Endothelial cell of umbilical vein (primary cell): ENCODE measurements at regions not wholly inside any gene's neighbourhood (a gene's known extent, or its start where the extent isn't known, plus 50 kb on each side); places are given as distances from the start of the nearest gene placed in this dataset.

ENCODE experiments used
- BruUV-seq: library from RNA; stranded (reverse); fragments of 400-500 nt; replicated peaks from 2 replicates; lab custom pipeline; 2021; lab: Mats Ljungman, UMichigan
- CTCF ChIA-PET: fragments of 300-600, 350-600 bp; sonication (Branson Sonifier 250); formaldehyde crosslinking; loops from one replicate; lab custom pipeline; 2021; ENCODE audit warnings: antibody characterized with exemption, inconsistent platforms; lab: Charles Lee
- POLR2A ChIA-PET: fragments of 300-600, 350-600 bp; sonication (Branson Sonifier 250); formaldehyde crosslinking; loops from one replicate; lab custom pipeline; 2021; ENCODE audit warnings: antibody characterized with exemption, inconsistent platforms; lab: Charles Lee
- DNase-seq: peaks from one replicate; pipeline ENCODE4 v3.0.0-alpha.2; 2011; ENCODE audit warnings: low read depth, low spot score
- FAIRE-seq: peaks from 2 replicates; lab custom pipeline; 2011; peaks lifted over from hg19 to GRCh38; lab: Jason Lieb, UNC
- H2AFZ ChIP-seq: 2 replicates; pipeline ENCODE4 v1.6.0; 2012; ENCODE audit warnings: low read depth, low read length, control low read depth, inconsistent platforms
- H3K27ac ChIP-seq: 2 replicates; pipeline ENCODE4 v1.5.1; 2011; ENCODE audit warnings: low read depth, mild to moderate bottlenecking, control low read depth, low read length, moderate library complexity; ENCODE audit not compliant: insufficient read depth
- H3K27me3 ChIP-seq, 2 experiments: 2 replicates each; pipeline versions ENCODE4 v1.6.0 to v1.6.1; 2011; ENCODE audit warnings: low read length in 2 of 2, mixed read lengths in 1 of 2; ENCODE audit not compliant: control insufficient read depth in 2 of 2, insufficient read depth in 2 of 2
- H3K36me3 ChIP-seq, 2 experiments: 2 replicates in 1 of 2; 3 replicates in 1 of 2; pipeline ENCODE4 v1.5.1; 2011; ENCODE audit warnings: low read length in 2 of 2, mild to moderate bottlenecking in 1 of 2, moderate library complexity in 1 of 2; ENCODE audit not compliant: control insufficient read depth in 2 of 2, insufficient read depth in 2 of 2; ENCODE audit errors: extremely low read depth in 1 of 2
- H3K4me1 ChIP-seq: 3 replicates; pipeline ENCODE4 v1.5.1; 2011; ENCODE audit warnings: mild to moderate bottlenecking, low read length; ENCODE audit not compliant: control insufficient read depth, insufficient read depth; ENCODE audit errors: extremely low read depth
- H3K4me2 ChIP-seq: 2 replicates; pipeline ENCODE4 v1.6.1; 2011; ENCODE audit warnings: low read length, control low read depth, mixed read lengths; ENCODE audit not compliant: insufficient read depth
- H3K4me3 ChIP-seq, 3 experiments: fragments of 200-600 bp in 1 of 3; sonication (generic), shearing (Covaris generic) in 1 of 3; replicated peaks in 1 of 3; 2 replicates each; pipeline ENCODE4 v1.5.1; 2011 to 2016; ENCODE audit warnings: control low read depth in 3 of 3, low read length in 3 of 3, mild to moderate bottlenecking in 2 of 3, inconsistent platforms in 1 of 3, low read depth in 1 of 3, moderate library complexity in 1 of 3; ENCODE audit not compliant: insufficient read depth in 1 of 3
- H3K79me2 ChIP-seq: 2 replicates; pipeline ENCODE4 v1.6.0; 2012; ENCODE audit warnings: low read length, inconsistent platforms; ENCODE audit not compliant: control insufficient read depth, insufficient read depth
- H3K9ac ChIP-seq: replicated peaks from 2 replicates; pipeline ENCODE3; 2011; ENCODE audit warnings: low read length, control low read depth; ENCODE audit not compliant: insufficient read depth; ENCODE audit errors: extremely low read depth
- H3K9me1 ChIP-seq: replicated peaks from 3 replicates; pipeline ENCODE4 v1.6.0; 2011; ENCODE audit warnings: mild to moderate bottlenecking, low read length; ENCODE audit not compliant: control insufficient read depth, insufficient read depth; ENCODE audit errors: extremely low read depth
- H3K9me3 ChIP-seq: replicated peaks from 2 replicates; pipeline ENCODE4 v1.5.1; 2012; ENCODE audit warnings: low read length, inconsistent platforms; ENCODE audit not compliant: control insufficient read depth, insufficient read depth
- H4K20me1 ChIP-seq: replicated peaks from 2 replicates; pipeline ENCODE3; 2011; ENCODE audit warnings: mild to moderate bottlenecking, low read length; ENCODE audit not compliant: control insufficient read depth, insufficient read depth; ENCODE audit errors: extremely low read depth
- CTCF ChIP-seq, 2 donors: IDR thresholded peaks; 1 replicate in 1 of 2; 2 replicates in 1 of 2; pipeline ENCODE4 v1.5.1; 2011; ENCODE audit warnings: low read length in 2 of 2, mild to moderate bottlenecking in 2 of 2, moderate library complexity in 2 of 2, control low read depth in 1 of 2, inconsistent platforms in 1 of 2, low read depth in 1 of 2; ENCODE audit not compliant: insufficient read depth in 1 of 2; ENCODE audit errors: extremely low read depth in 1 of 2
- EZH2 ChIP-seq: IDR thresholded peaks from 2 replicates; pipeline ENCODE4 v1.6.1; 2012; ENCODE audit warnings: borderline replicate concordance, low read depth, mild to moderate bottlenecking, moderate library complexity, low read length, inconsistent platforms; ENCODE audit not compliant: severe bottlenecking
- FOS ChIP-seq: IDR thresholded peaks from 2 replicates; pipeline ENCODE4 v1.6.1; 2011; ENCODE audit warnings: mild to moderate bottlenecking, low read length, moderate library complexity, borderline replicate concordance; ENCODE audit not compliant: insufficient read depth
- GATA2 ChIP-seq: IDR thresholded peaks from 2 replicates; pipeline ENCODE4 v1.7.0; 2011; ENCODE audit warnings: low read depth, mild to moderate bottlenecking, moderate library complexity, mixed read lengths, low read length; ENCODE audit not compliant: insufficient read length, insufficient read depth
- JUN ChIP-seq: IDR thresholded peaks from 2 replicates; pipeline ENCODE4 v1.6.1; 2011; ENCODE audit warnings: borderline replicate concordance, low read depth; ENCODE audit not compliant: insufficient read length, insufficient read depth
- MYC ChIP-seq: IDR thresholded peaks from one replicate; pipeline ENCODE4 v1.6.1; 2011; ENCODE audit warnings: mild to moderate bottlenecking, low read depth, low read length
- POLR2A ChIP-seq: IDR thresholded peaks from 2 replicates; pipeline ENCODE4 v1.6.1; 2012; ENCODE audit warnings: low read depth, mild to moderate bottlenecking, control low read depth, low read length
- POLR2AphosphoS5 ChIP-seq: IDR thresholded peaks from 2 replicates; pipeline ENCODE4 v1.6.1; 2012; ENCODE audit warnings: low read depth, mild to moderate bottlenecking, control low read depth, low read length, moderate library complexity; ENCODE audit not compliant: insufficient read depth
- dilution Hi-C: fragments of 300-500 bp; cut with MboI; formaldehyde crosslinking; loops from one replicate; pipeline ENCODE4 v1.15.0; 2019; ENCODE audit warnings: low sequenced_read_pairs; ENCODE audit not compliant: extremely low pct_ligation_motif_present
- intact Hi-C: fragments of 100-400 bp; cut with micrococcal nuclease; formaldehyde crosslinking; loops from one replicate; pipeline ENCODE4 v1.10.0; 2022
- TF ChIP-seq, protein P1 (sequence below): IDR thresholded peaks from 2 replicates; pipeline ENCODE4 v1.6.1; 2011; ENCODE audit not compliant: insufficient read depth, insufficient read length

GRCh38 chr1:79877086-79877485 lies 870.6 kb upstream of the ADGRL4 start:
- no TSS peak for BruUV-seq
- H3K36me3 ChIP-seq = no peaks in the 10 kb centered on the region
- ChIA-PET POLR2A (no interaction called here), CTCF (no interaction called here)
- TF ChIP-seq POLR2A (no peak), EZH2 (no peak), JUN (no peak), GATA2 (no peak), FOS (no peak), POLR2AphosphoS5 (no peak), CTCF (IDR thresholded peaks at IDR 0.05; ENCODE audit: extremely low read depth in 1 of 2, insufficient read depth in 1 of 2, low read depth in 1 of 2, low read length in 2 of 2) (no peak), MYC (no peak)
- TF ChIP-seq, protein P1, sequence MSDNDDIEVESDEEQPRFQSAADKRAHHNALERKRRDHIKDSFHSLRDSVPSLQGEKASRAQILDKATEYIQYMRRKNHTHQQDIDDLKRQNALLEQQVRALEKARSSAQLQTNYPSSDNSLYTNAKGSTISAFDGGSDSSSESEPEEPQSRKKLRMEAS = no peak
- no peaks in the 10 kb centered on the region for H3K9me3 ChIP-seq
- H2AFZ ChIP-seq = no peak overlapping the region
- DNase-seq (no peak), FAIRE-seq (no peak)
- H3K4me2 ChIP-seq = no peak overlapping the region
- H3K4me1 ChIP-seq = no peaks in the 10 kb centered on the region
- no peaks in the 10 kb centered on the region for H3K79me2 ChIP-seq
- no peak overlapping the region for H3K4me3 ChIP-seq
- intact Hi-C loops (no loop called here), dilution Hi-C loops (no loop called here)
- H3K9ac ChIP-seq = no peak overlapping the region
- no peak overlapping the region for H3K27ac ChIP-seq
- H3K27me3 ChIP-seq = no peaks in the 10 kb centered on the region
- no peaks in the 10 kb centered on the region for H3K9me1 ChIP-seq
- no peaks in the 10 kb centered on the region for H4K20me1 ChIP-seq
